ENCODE measurements at regions not wholly inside any gene's neighbourhood (a gene's known extent, or its start where the extent isn't known, plus 50 kb on each side); places are given as distances from the start of the nearest gene placed in this dataset.

DNA sequence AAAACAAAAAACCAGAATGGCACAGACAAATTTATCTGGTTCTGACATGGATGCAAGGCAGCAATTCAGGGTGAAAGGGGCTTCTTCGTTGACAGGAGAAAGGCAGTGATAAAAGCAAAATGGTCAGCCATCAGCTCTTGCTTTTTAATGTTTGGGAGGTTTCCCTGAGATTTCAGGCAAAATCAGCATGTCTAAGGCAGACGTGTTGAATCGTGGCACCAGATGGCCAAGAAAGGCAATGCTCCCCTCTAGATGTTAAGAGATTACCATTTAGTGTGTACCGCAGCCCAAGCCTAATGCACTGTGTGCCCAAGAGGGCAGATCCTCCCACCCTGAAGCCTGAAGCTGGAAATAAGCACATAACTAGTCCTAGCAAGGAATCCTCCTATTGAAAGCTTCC, 88.8 kb upstream of the GALNT18 start:
- TF ChIP-seq, protein P1, sequence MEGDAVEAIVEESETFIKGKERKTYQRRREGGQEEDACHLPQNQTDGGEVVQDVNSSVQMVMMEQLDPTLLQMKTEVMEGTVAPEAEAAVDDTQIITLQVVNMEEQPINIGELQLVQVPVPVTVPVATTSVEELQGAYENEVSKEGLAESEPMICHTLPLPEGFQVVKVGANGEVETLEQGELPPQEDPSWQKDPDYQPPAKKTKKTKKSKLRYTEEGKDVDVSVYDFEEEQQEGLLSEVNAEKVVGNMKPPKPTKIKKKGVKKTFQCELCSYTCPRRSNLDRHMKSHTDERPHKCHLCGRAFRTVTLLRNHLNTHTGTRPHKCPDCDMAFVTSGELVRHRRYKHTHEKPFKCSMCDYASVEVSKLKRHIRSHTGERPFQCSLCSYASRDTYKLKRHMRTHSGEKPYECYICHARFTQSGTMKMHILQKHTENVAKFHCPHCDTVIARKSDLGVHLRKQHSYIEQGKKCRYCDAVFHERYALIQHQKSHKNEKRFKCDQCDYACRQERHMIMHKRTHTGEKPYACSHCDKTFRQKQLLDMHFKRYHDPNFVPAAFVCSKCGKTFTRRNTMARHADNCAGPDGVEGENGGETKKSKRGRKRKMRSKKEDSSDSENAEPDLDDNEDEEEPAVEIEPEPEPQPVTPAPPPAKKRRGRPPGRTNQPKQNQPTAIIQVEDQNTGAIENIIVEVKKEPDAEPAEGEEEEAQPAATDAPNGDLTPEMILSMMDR (IDR thresholded peaks at IDR 0.05) = no peak
- TF ChIP-seq POLR2A (IDR thresholded peaks at IDR 0.05) = no peak
